Prostate gland (tissue), 2 donors: ENCODE measurements at regions not wholly inside any gene's neighbourhood (a gene's known extent, or its start where the extent isn't known, plus 50 kb on each side); places are given as distances from the start of the nearest gene placed in this dataset.

Experiments
- DNase-seq: peaks from one replicate; pipeline ENCODE4 v3.0.0-alpha.2; 2019; ENCODE audit warnings: low spot score
- H3K27ac ChIP-seq, 2 donors: fragments of 200-600 bp; sonication (generic); 2 replicates each; pipeline ENCODE4 v1.5.1; 2017 to 2019
- H3K27me3 ChIP-seq: fragments of 200-600 bp; sonication (generic); replicated peaks from 2 replicates; pipeline ENCODE4 v1.5.1; 2019; ENCODE audit not compliant: insufficient read depth
- H3K36me3 ChIP-seq, 2 donors: fragments of 200-600 bp; sonication (generic); 1 replicate in 1 of 2; 2 replicates in 1 of 2; pipeline versions ENCODE4 v1.5.1 to v1.8.1; 2017 to 2019
- H3K4me1 ChIP-seq: fragments of 200-600 bp; sonication (generic); replicated peaks from 2 replicates; pipeline ENCODE4 v1.5.1; 2019
- H3K4me3 ChIP-seq, 2 donors: fragments of 200-600 bp; sonication (generic); 2 replicates each; pipeline ENCODE4 v1.5.1; 2017 to 2019
- H3K9me3 ChIP-seq: fragments of 200-600 bp; sonication (generic); 2 replicates; pipeline ENCODE4 v1.5.1; 2017
- POLR2A ChIP-seq: fragments of 450-650 bp; IDR thresholded peaks from one replicate; pipeline ENCODE4 v1.6.1; 2016; ENCODE audit warnings: antibody characterized with exemption, mild to moderate bottlenecking
- POLR2AphosphoS5 ChIP-seq: sonication (generic); formaldehyde crosslinking; IDR thresholded peaks from one replicate; pipeline ENCODE4 v1.6.1; 2017; ENCODE audit warnings: antibody characterized with exemption
- WGBS: methylation state at CpG from one replicate; pipeline ENCODE4 v1.1.5; 2018; 5-methylcytosine and 5-hydroxymethylcytosine counted together
- intact Hi-C: fragments of 100-400 bp; cut with DNase I; formaldehyde crosslinking; loops from one replicate; pipeline ENCODE4 v1.14.2; 2022
- TF ChIP-seq, protein P1 (sequence below), 4 experiments: fragments of 200-600 bp in 2 of 4; fragments of 450-650 bp in 2 of 4; sonication (generic) in 2 of 4; IDR thresholded peaks; 1 replicate in 3 of 4; 2 replicates in 1 of 4; pipeline ENCODE4 v1.5.1; 2016 to 2019; ENCODE audit warnings: antibody characterized with exemption in 4 of 4, mild to moderate bottlenecking in 2 of 4, moderate library complexity in 2 of 4

DNA sequence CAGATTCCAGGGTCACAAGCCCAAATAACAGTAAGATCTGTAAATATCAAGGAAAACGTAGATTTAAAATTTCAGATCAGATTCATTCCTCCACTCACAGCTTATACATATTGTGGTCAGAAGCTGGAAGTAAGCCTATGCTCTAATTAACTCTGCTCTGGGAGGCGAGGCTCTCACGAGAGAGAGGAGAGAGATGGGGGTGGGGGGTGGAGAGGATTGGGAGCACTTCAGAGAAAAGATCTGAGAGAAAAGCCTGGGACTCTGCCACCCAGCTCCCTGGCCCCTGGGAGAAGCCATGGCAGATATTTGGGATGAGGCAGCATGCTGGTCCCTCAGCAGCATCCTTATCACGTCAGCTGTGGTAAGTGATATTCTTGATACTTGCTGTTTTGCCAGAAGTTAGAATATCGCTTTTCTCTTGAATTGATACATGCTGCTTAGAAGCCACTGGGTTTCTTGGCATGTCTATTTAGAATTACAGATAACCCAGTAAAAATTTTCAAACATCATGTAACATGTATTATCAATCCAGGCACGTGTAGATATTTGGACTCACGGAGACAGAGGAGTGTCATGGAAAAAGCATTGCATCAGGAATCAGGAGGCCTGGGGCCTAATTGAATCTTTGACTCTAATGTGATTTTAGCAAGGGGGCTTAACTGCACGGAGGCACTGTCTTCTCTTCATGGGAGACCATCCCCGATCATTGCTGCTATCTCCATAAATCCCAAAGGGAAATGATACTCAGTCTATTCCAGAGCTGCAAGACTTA, 265.4 kb downstream of the HRH4 start:
- H3K9me3 ChIP-seq = no peaks in the 10 kb centered on the region
- no peaks in the 10 kb centered on the region for H3K27me3 ChIP-seq
- intact Hi-C loops = loop anchor here (5.0 to 10.0 kb wide), 2 partner anchors 129 to 241 kb away; no protein-coding TSS in a partner anchor
- WGBS = 78% methylated on average over 9 of the region's 9 CpGs
- no peak overlapping the region for H3K27ac ChIP-seq
- no peaks in the 10 kb centered on the region for H3K36me3 ChIP-seq
- TF ChIP-seq, protein P1, sequence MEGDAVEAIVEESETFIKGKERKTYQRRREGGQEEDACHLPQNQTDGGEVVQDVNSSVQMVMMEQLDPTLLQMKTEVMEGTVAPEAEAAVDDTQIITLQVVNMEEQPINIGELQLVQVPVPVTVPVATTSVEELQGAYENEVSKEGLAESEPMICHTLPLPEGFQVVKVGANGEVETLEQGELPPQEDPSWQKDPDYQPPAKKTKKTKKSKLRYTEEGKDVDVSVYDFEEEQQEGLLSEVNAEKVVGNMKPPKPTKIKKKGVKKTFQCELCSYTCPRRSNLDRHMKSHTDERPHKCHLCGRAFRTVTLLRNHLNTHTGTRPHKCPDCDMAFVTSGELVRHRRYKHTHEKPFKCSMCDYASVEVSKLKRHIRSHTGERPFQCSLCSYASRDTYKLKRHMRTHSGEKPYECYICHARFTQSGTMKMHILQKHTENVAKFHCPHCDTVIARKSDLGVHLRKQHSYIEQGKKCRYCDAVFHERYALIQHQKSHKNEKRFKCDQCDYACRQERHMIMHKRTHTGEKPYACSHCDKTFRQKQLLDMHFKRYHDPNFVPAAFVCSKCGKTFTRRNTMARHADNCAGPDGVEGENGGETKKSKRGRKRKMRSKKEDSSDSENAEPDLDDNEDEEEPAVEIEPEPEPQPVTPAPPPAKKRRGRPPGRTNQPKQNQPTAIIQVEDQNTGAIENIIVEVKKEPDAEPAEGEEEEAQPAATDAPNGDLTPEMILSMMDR (IDR thresholded peaks at IDR 0.05) = no peak
- no peak for TF ChIP-seq POLR2A
- no peak overlapping the region for H3K4me3 ChIP-seq
- no peaks in the 10 kb centered on the region for H3K4me1 ChIP-seq
- DNase-seq = no peak

DNA sequence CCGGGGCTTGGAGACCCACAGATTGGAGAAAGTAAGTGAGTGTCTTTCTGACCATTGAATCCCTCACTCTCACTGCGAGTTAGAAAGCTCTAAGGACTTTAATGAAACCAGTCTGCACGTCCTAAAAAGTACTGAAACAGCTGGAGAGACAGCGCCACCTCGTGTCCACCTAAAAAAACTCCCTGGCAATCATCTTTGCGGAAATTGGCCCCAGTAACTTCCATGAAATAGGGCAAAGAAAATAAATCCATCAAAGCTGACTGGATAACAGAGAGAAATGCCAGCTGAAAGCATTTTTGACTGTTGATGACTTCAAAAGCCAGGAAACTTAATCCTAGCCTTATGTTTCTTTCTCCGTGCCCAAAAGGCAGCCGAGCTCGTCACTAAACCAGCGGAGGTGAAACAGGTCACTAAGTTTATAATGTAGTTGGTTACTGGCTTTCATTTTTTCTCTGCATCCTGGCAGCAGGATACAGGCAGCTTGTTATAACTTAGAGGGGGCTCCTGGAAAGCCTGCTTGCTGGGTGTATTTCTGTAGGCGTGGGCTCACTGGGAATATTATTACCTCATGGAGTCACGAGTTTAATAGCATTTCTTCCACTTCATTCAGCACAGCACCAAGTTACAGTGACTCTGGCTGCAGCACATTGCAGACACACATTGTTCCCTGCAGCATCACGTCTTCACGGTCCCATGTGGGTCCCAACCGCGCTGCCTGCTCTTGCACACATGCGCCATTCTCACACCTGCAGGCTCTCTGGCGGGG, 266.5 kb downstream of the HRH4 start:
- TF ChIP-seq, protein P1 (IDR thresholded peaks at IDR 0.05) = peak; percentile 55 to 82 (median 72)
- TF ChIP-seq POLR2A (no peak), POLR2AphosphoS5 (no peak)
- no peaks in the 10 kb centered on the region for H3K36me3 ChIP-seq
- H3K4me1 ChIP-seq = no peaks in the 10 kb centered on the region
- WGBS = 30% methylated on average over 18 of the region's 18 CpGs
- H3K27ac ChIP-seq = no peak overlapping the region
- intact Hi-C loops = loop anchor here (5.0 to 10.0 kb wide), 2 partner anchors 130 to 242 kb away; no protein-coding TSS in a partner anchor
- no peaks in the 10 kb centered on the region for H3K27me3 ChIP-seq
- peak; percentile 51 for DNase-seq
- H3K4me3 ChIP-seq = no peak overlapping the region
- no peaks in the 10 kb centered on the region for H3K9me3 ChIP-seq

DNA sequence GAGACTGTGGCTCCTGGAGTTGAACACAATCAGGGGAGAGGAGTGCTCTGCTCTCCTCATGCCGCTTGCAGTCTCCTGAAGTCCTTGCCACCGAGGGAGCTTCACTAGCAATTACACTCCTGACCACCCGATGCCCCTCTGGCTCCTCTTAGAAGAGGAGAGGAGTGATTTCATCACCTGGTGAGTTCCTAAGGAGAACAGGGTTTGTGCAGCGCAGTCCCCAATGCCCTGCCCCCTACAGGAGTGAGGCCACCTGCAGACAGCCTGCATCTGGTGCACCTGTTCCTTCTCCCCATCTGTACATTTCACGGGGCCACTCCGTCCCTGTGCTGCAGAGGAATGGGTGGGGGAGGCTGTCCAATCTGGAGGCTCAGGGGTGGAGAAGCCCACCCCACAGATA, 267.2 kb downstream of the HRH4 start:
- H3K36me3 ChIP-seq = no peaks in the 10 kb centered on the region
- H3K27ac ChIP-seq = no peak overlapping the region
- no peaks in the 10 kb centered on the region for H3K4me1 ChIP-seq
- no peaks in the 10 kb centered on the region for H3K9me3 ChIP-seq
- no peaks in the 10 kb centered on the region for H3K27me3 ChIP-seq
- TF ChIP-seq POLR2AphosphoS5 (no peak), POLR2A (no peak)
- TF ChIP-seq, protein P1 (IDR thresholded peaks at IDR 0.05) = no peak
- no peak overlapping the region for H3K4me3 ChIP-seq
- WGBS = 53% methylated on average over 6 of the region's 6 CpGs
- DNase-seq = no peak
- intact Hi-C loops = loop anchor here (5.0 to 10.0 kb wide), 2 partner anchors 130 to 243 kb away; no protein-coding TSS in a partner anchor

DNA sequence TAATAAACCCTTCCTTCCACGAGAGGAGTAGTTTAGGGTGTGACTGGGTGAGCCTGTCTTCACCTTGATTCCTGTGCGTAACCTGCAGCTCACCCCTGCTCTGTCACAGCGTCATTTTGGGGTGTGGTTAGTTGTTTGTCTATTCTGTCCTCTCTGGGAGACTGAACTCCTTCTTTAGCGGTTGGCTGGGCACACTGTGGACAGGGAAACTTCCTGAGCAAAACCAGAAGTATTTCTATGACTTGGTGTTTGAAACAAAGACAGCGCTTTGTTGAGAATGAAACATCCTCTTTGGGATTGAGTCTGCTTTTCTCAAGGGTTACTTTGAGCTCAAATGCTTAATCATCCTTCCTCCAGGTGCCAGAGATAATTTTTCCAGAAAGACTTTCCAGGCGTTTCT, 270.7 kb downstream of the HRH4 start:
- Histone ChIP-seq H3K9me3 (no peaks in the 10 kb centered on the region), H3K4me1 (no peaks in the 10 kb centered on the region), H3K36me3 (no peaks in the 10 kb centered on the region), H3K27me3 (no peaks in the 10 kb centered on the region), H3K4me3 (no peak overlapping the region), H3K27ac (no peak overlapping the region)
- TF ChIP-seq, protein P1 (IDR thresholded peaks at IDR 0.05) = no peak
- TF ChIP-seq POLR2AphosphoS5 (no peak), POLR2A (no peak)
- intact Hi-C loops = no loop called here
- 74% methylated on average over 6 of the region's 6 CpGs for WGBS
- DNase-seq = no peak
